Left forelimb (tissue), 1 donor: ENCODE measurements at regions not wholly inside any gene's neighbourhood (a gene's known extent, or its start where the extent isn't known, plus 50 kb on each side); places are given as distances from the start of the nearest gene placed in this dataset.
A peak's percentile ranks its signal among the peaks of the same experiment; 100 is the strongest.
"Not testable (repeated sequence)": the region's sequence is repeated elsewhere in the genome, so short reads cannot be mapped to it uniquely, and the experiment has no call there.

ENCODE experiments used
- DNase-seq: peaks from one replicate; pipeline ENCODE4 v3.0.0-alpha.2; 2018; ENCODE audit warnings: low spot score

DNA sequence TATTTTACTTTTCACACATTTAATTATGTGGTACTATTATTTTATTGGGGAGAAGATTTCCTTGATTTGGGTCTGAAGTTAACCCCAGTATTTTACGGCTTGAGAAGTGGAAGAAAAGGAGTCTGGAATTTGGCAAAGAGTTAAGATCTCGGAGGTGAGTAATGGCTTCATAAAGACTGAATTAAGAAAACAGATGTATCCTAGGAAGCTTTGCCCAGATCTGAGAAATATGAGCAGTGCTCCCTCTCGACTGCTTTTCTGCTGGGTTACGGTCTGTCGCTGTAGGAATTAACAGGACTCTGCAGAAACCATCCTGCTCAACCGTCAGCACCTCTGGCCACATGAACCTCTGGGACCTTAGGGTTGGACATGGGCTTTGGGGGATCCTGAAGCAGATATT lies 163.6 kb upstream of the NDN start:
- no peak for DNase-seq

DNA sequence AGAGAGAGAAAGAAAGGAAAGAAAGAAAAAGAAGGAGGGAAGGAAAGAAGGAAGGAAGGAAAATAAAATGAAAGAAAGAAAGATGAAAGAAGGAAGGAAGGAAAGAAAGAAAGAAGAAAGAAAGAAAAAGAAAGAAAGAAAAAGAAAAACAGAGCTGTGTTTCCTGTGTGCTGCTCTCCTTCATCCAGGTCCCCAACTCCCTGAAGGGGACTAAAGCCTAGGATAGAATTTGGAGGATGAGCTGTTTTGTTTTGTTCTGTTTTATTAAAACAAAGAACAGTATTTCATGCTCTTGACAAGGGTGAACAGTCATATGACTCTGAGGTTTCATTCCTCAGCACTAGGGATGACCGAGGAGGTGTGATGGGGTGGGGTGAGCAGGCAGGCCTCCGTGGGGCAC lies 164.8 kb upstream of the NDN start:
- no peak for DNase-seq

DNA sequence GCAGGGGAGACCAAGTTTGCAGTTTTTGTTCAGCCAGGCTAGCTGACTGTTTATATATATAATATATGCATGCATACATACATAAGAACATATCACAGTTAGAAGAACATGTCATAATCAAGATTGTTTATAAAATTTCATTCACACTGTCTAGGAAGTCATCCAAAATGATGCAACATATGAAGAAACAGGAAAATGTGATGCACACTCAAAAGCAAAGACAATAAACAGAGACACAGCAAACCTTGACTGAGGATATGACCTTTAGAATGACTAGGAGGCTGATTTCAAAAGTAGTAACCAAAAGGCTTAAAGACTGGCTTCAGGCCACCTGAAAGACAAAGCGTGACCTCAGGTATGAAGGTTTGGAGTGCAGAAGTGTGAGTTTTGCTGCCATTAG lies 166.2 kb upstream of the NDN start:
- DNase-seq, result no peak

- no peak for DNase-seq
Measured at GRCh38 chr15:23854203-23854911, 167.3 kb upstream of the NDN start.

- no peak for DNase-seq
Measured at GRCh38 chr15:23854912-23855659, 168.0 kb upstream of the NDN start.

- no peak for DNase-seq
Measured at GRCh38 chr15:23855947-23856346, 168.8 kb upstream of the NDN start.

DNA sequence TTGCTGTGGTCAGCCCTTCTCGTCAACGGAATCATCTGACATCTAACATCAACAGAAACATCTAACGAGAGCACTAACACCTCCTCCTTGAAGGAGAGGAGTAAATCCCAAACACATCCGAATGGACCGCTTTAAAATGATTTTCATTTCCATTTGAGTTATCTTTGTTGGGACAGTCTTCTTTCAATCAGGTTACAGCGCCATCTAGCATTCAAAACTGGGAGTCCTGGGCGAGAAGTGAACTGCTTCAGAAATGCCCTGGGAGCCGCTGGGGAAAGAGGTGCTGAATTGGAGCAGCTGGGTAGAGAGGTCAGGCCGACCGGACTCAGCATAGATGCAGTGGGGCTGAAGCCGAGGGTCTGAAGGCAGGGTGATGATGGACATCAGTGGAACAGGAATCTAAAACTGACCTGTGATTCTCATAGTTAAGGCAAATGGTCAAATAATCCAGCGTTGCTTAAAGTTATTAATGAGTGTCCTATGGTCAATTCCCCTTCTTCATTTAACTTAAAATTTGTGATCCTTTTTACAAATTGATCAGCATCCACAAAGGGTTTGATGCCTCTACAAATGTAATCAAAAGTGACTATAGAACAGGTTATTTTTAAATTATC lies 170.0 kb upstream of the NDN start:
- no peak for DNase-seq

- no peak for DNase-seq
Measured at GRCh38 chr15:23859008-23859407, 171.9 kb upstream of the NDN start.

DNA sequence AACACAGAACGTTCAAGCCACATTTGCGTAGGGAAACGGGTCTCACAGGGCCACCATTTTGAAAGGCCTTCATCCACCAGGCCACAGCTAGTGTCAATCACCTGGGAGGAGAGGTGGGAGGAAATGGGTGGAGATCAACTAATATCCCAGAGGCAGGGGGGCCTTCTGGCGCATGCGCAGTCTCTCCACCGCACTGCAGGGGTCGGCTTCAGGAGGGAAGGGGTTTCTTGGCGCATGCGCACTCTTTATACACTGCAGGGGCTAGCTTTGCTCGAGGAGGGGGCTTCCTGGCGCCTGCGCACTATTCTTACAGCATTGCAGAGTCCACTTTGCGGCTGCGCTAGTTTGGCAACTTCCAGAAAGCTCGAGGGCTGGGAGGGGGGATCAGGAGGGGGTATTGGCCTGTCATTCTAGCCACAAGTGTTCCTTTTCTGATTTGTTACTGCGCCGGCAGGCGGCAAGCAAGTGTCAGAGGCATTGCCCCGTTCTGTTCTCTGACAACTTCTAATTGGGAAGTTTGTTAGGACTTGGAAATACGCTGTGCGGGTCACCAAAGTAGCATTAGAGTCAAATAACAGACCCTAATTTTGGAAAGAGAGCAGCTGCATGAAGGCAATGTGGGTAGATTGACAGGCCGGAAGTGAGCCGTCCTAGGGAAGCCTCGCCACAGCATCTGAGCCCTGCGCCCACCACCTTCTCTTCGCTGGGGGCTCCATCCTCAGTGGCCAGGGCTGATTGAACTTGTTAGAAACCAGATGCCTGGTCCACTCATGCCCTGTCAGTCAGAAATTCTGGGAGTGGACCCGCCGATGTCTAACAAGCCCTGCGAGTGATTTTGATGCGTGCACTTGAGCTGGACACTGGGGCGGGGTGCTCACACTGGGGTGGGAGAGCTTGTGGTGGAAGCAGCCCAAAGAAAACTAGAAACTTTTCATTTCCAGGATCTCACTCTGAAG lies 173.5 kb upstream of the NDN start:
- DNase-seq, result no peak

DNA sequence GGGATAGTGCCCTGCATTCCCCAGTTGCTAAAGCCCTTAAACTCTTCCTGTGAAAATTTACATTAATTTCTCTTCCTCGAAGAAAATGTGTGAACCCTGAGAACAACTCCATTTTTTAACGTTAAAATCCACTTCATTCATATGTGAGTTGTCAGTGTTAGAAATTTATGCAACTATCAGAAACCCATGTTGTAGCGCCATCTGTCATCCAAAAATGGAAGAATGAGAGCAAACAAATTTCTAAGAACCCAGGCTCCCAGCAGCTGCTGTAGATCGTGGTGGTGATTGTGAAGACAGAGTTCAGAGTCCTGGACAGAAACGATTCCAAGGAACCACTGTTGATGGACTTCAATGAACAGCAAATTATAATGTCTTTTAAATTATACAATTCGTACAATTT lies 179.7 kb upstream of the NDN start:
- DNase-seq, result no peak

DNA sequence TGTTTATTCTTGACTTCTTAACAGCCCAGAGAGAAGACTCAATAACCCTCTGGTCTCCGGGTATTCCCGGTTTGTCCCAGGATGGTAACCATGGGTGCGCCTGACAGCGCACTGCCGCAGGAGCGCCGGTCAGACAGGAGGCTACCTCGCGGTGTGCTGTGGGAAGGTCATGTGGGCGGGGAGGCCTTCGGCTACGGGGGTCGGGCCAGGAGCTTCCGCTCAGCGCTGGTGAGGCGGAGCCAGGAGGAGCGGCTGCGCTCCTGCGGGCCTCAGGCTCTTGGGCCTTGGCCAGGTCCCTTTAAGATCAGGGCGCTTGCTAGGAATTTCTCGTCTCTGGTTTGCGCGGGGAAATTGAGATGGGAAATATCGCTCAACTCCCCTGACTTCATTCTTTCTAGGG lies 182.3 kb upstream of the NDN start:
- peak; percentile 66 for DNase-seq

DNA sequence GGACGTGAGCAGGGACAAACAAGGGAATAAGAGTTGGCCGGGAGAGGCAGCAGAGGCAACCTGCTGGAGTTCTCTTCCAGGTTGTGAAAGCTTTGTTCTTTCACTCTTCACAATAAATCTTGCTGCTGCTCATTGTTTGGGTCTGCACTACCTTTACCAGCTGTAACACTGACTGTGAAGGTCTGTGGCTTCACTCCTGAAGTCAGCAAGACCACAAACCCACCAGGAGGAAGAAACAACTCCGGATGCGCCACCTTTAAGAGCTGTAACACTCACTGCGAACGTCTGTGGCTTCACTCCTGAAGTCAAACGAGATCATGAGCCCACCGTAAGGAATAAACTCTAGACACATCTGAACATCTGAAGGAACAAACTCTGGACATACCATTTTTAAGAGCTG lies 186.5 kb upstream of the NDN start:
- not testable (repeated sequence) for DNase-seq

DNA sequence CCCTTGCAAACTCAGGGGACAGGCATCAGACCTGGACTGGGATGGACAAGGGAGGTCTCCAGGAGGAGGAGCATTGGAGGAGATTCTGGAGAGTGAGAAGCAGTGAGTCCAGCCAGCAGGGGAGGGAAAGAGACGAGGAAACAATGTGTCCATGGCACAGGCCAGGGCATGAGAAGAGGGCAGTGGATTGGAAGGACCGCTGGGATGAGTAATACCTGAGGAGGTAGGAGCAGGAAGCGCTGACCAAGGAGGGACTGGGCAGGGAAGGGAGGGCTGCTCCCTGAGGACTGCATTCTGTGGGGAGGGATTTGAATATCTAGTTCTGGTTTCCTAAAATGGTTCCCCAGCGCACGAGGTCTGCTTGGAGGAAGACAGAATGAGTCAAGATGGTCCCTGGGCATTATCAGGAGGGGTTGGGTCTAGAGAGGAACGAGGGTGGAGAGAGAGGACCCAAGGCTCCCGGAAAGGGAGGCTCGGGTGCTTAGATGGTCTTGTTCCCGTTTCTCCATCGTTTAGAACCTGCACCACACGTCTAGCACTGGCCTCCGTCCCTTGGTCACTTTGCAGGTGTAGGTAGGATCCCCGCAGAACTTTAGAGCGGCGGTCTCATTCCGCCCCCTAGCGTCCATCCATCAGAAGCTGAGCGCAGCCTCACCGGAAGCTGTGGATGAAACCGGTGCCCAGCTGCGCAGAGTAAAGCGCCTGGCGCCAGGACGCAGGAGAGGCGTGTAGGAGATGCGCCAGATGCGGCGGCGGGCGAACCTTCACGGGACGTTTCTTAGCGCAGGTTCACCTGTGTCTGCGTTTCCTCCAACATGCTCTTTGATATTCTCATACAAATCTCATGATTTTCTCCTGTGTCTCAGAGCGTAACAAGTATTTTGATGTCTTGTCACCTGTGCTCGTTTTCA lies 190.7 kb upstream of the NDN start:
- DNase-seq, result no peak

DNA sequence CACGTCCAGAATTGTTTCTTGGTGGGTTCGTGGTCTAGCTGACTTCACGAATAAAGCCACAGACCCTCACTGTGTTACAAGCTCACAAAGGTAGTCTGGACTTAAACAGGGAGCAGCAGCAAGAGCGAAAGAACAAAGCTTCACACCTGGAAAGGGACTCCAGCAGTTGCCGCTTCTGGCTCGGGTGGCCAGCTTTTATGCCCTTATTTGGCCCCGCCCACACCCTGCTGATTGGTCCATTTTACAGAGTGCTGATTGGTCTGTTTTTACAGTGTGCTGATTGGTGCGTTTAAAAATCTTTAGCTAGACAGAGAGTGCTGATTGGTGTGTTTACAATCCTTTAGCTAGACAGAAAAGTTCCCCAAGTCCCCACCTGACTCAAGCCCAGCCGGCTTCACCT lies 194.2 kb upstream of the NDN start:
- DNase-seq, result no peak

DNA sequence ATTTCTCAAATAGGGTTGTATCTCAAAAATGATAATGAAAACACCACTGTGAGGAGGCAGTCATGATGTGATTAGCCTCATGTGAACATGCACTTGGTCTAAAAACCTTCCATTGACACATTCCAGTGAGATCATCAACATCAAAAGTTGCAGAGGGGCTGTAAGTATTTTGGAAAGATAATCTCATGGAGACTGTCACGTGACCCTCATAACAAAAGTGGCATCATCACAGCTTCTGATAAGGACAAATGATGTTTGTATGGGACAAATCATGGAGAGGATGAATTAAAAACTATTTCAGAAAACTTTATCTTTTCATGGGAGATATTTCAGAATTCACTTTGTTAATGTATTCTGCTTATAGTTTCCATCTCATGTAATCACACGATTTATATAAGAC lies 203.1 kb upstream of the NDN start:
- DNase-seq, result no peak

GRCh38 chr15:23897091-23897490 lies 210.0 kb upstream of the NDN start:
- no peak for DNase-seq

GRCh38 chr15:23897531-23897930 lies 210.4 kb upstream of the NDN start:
- DNase-seq, result no peak

DNA sequence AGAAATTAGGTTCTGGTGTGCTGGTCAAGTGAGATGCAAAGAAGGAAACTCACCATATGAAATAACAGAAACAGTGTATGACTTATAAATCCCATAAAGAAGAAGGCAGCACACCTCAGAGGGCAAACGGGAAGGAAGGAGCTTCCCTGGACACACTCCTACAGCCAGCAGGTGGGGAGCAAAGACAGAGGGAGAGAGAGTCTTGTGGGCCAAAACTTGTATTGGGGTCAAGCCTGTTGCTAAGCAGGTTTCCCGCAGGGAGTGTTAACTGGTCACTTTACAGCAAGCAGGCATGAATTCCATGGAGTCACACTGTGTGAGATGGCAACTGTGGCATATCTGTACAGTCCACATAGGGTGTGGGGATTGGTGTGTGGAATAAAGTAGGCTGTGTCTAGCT lies 222.9 kb upstream of the NDN start:
- DNase-seq, result no peak

- DNase-seq, result no peak
Measured at GRCh38 chr15:23912191-23912590, 225.1 kb upstream of the NDN start.

DNA sequence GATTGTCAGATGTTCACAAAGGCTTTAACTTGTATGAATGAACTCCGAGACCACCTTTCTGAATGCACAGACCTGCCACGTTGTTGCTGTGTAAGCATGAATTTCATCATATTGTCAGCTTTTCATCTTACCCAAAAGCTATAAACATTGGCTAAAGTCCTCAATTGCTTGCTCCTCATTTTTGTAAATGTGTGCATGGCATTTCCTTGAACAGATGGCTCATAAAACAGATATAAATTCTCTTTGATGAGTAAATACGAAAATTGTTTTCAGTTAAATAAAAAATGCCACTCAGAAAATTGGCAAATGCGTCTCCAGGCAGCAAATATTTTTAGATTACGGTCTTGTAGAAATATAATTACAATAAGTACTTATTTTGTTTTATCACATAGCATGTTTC lies 226.0 kb upstream of the NDN start:
- no peak for DNase-seq

- no peak for DNase-seq
Measured at GRCh38 chr15:23913635-23914034, 226.5 kb upstream of the NDN start.
